ENCODE measurements at regions not wholly inside any gene's neighbourhood (a gene's known extent, or its start where the extent isn't known, plus 50 kb on each side); places are given as distances from the start of the nearest gene placed in this dataset.
"Not testable (repeated sequence)": the region's sequence is repeated elsewhere in the genome, so short reads cannot be mapped to it uniquely, and the experiment has no call there.

GRCh38 chr6:15185111-15185510 is 60.8 kb upstream of the JARID2 start:
- H3K79me2 ChIP-seq (ENCODE audit: insufficient read depth, low read length); in situ Hi-C loops (cut with HindIII; ENCODE audit: extremely low pct_ligation_motif_present, low pct_unique_long_range_greater_than_20kb); H3K9me3 ChIP-seq (ENCODE audit: low read length); H2AFZ ChIP-seq (ENCODE audit: low read length); FAIRE-seq; POLR2A ChIA-PET; H3K4me2 ChIP-seq (ENCODE audit: low read depth, low read length); H3K4me3 ChIP-seq (replicated peaks in 1 of 3; ENCODE audit: insufficient read depth in 1 of 3, low read depth in 2 of 3, low read length in 3 of 3); H4K20me1 ChIP-seq (ENCODE audit: insufficient read depth, low read length); intact Hi-C loops (cut with micrococcal nuclease; ENCODE audit: unreplicated experiment); H3K27me3 ChIP-seq (ENCODE audit: control insufficient read depth in 1 of 2, insufficient read depth in 2 of 2, low read length in 2 of 2); H3K27ac ChIP-seq (ENCODE audit: extremely low read length, insufficient read depth, low read length); ATAC-seq; H3K9ac ChIP-seq (ENCODE audit: insufficient read depth, low read depth, low read length); H3K4me1 ChIP-seq (ENCODE audit: insufficient read depth, low read length); H3K36me3 ChIP-seq (replicated peaks in 1 of 2; ENCODE audit: control insufficient read depth in 1 of 2, insufficient read depth in 2 of 2, low read length in 2 of 2); CTCF ChIA-PET (ENCODE audit: low intra/inter-chr PET ratio, low total read pairs); BruUV-seq (replicated peaks); DNase-seq (ENCODE audit: low spot score): not testable (repeated sequence)
- 79% methylated on average over 8 of the region's 8 CpGs for WGBS (ENCODE audit: low lambda C conversion rate)
- 0 out of 2 replicates have a peak, but pooled peaks have one; percentile 68 for TF ChIP-seq U2AF2 (IDR thresholded peaks at IDR 0.05; ENCODE audit: low read depth, low read length)

GRCh38 chr6:15193451-15193850 is 52.4 kb upstream of the JARID2 start:
- H4K20me1 ChIP-seq (ENCODE audit: insufficient read depth, low read length); H3K36me3 ChIP-seq (replicated peaks in 1 of 2; ENCODE audit: control insufficient read depth in 1 of 2, insufficient read depth in 2 of 2, low read length in 2 of 2); H3K4me1 ChIP-seq (ENCODE audit: insufficient read depth, low read length); POLR2A ChIA-PET; H3K4me2 ChIP-seq (ENCODE audit: low read depth, low read length); H3K4me3 ChIP-seq (replicated peaks in 1 of 3; ENCODE audit: insufficient read depth in 1 of 3, low read depth in 2 of 3, low read length in 3 of 3); BruUV-seq (replicated peaks); in situ Hi-C loops (cut with HindIII; ENCODE audit: extremely low pct_ligation_motif_present, low pct_unique_long_range_greater_than_20kb); FAIRE-seq; H3K27ac ChIP-seq (ENCODE audit: extremely low read length, insufficient read depth, low read length); ATAC-seq; DNase-seq (ENCODE audit: low spot score); H3K9ac ChIP-seq (ENCODE audit: insufficient read depth, low read depth, low read length); H3K9me3 ChIP-seq (ENCODE audit: low read length); H2AFZ ChIP-seq (ENCODE audit: low read length); H3K27me3 ChIP-seq (ENCODE audit: control insufficient read depth in 1 of 2, insufficient read depth in 2 of 2, low read length in 2 of 2); intact Hi-C loops (cut with micrococcal nuclease; ENCODE audit: unreplicated experiment); H3K79me2 ChIP-seq (ENCODE audit: insufficient read depth, low read length); CTCF ChIA-PET (ENCODE audit: low intra/inter-chr PET ratio, low total read pairs): not testable (repeated sequence)
- WGBS (ENCODE audit: low lambda C conversion rate) = 29% methylated on average over 10 of the region's 10 CpGs
- peak; percentile 25; the same call in 1 of the 2 replicates for TF ChIP-seq CEBPB (IDR thresholded peaks at IDR 0.05; ENCODE audit: borderline replicate concordance, low read depth, low read length)

- BruUV-seq (replicated peaks) = no TSS peak
- no peaks in the 10 kb centered on the region for H3K27me3 ChIP-seq (ENCODE audit: control insufficient read depth in 1 of 2, insufficient read depth in 2 of 2, low read length in 2 of 2)
- H3K4me1 ChIP-seq (ENCODE audit: insufficient read depth, low read length) = no peaks in the 10 kb centered on the region
- CTCF ChIA-PET (ENCODE audit: low intra/inter-chr PET ratio, low total read pairs) = no interaction called here
- in situ Hi-C loops (cut with HindIII; ENCODE audit: extremely low pct_ligation_motif_present, low pct_unique_long_range_greater_than_20kb) (no loop called here), intact Hi-C loops (cut with micrococcal nuclease; ENCODE audit: unreplicated experiment) (no loop called here)
- H4K20me1 ChIP-seq (ENCODE audit: insufficient read depth, low read length) = no peaks in the 10 kb centered on the region
- no peaks in the 10 kb centered on the region for H3K79me2 ChIP-seq (ENCODE audit: insufficient read depth, low read length)
- H3K9ac ChIP-seq (ENCODE audit: insufficient read depth, low read depth, low read length) = no peak overlapping the region
- DNase-seq (ENCODE audit: low spot score) = no peak
- 60% methylated on average over 4 of the region's 4 CpGs for WGBS (ENCODE audit: low lambda C conversion rate)
- ATAC-seq = no peak
- no peak overlapping the region for H3K27ac ChIP-seq (ENCODE audit: extremely low read length, insufficient read depth, low read length)
- TF ChIP-seq POLR2AphosphoS2 (IDR thresholded peaks at IDR 0.05; ENCODE audit: low read depth, low read length) = no peak
- no peak for TF ChIP-seq GZF1 (CRISPR knock-in tag; IDR thresholded peaks at IDR 0.05)
- TF ChIP-seq HOXA5 (CRISPR knock-in tag; IDR thresholded peaks at IDR 0.05) = no peak
- TF ChIP-seq HES4 (CRISPR knock-in tag; IDR thresholded peaks at IDR 0.05; ENCODE audit: borderline replicate concordance) = no peak
- TF ChIP-seq, protein P1, sequence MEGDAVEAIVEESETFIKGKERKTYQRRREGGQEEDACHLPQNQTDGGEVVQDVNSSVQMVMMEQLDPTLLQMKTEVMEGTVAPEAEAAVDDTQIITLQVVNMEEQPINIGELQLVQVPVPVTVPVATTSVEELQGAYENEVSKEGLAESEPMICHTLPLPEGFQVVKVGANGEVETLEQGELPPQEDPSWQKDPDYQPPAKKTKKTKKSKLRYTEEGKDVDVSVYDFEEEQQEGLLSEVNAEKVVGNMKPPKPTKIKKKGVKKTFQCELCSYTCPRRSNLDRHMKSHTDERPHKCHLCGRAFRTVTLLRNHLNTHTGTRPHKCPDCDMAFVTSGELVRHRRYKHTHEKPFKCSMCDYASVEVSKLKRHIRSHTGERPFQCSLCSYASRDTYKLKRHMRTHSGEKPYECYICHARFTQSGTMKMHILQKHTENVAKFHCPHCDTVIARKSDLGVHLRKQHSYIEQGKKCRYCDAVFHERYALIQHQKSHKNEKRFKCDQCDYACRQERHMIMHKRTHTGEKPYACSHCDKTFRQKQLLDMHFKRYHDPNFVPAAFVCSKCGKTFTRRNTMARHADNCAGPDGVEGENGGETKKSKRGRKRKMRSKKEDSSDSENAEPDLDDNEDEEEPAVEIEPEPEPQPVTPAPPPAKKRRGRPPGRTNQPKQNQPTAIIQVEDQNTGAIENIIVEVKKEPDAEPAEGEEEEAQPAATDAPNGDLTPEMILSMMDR (CRISPR knock-in tag; IDR thresholded peaks at IDR 0.05) = no peak
- no peak for TF ChIP-seq ZNF33A (CRISPR knock-in tag; IDR thresholded peaks at IDR 0.05; ENCODE audit: borderline replicate concordance)
- no peak for TF ChIP-seq HNRNPUL1 (IDR thresholded peaks at IDR 0.05; ENCODE audit: low read depth, low read length)
- no peak overlapping the region for H3K4me2 ChIP-seq (ENCODE audit: low read depth, low read length)
- H3K9me3 ChIP-seq (ENCODE audit: low read length) = no peaks in the 10 kb centered on the region
- FAIRE-seq = no peak
- no peaks in the 10 kb centered on the region for H3K36me3 ChIP-seq (replicated peaks in 1 of 2; ENCODE audit: control insufficient read depth in 1 of 2, insufficient read depth in 2 of 2, low read length in 2 of 2)
- H2AFZ ChIP-seq (ENCODE audit: low read length) = no peak overlapping the region
- no peak overlapping the region for H3K4me3 ChIP-seq (replicated peaks in 1 of 3; ENCODE audit: insufficient read depth in 1 of 3, low read depth in 2 of 3, low read length in 3 of 3)
- POLR2A ChIA-PET = no interaction called here
These were observed 51.4 kb upstream of the JARID2 start for GRCh38 chr6:15194453-15194852.

Measured in HepG2 (cell line).